ENCODE measurements at regions not wholly inside any gene's neighbourhood (a gene's known extent, or its start where the extent isn't known, plus 50 kb on each side); places are given as distances from the start of the nearest gene placed in this dataset.
"Not testable (repeated sequence)": the region's sequence is repeated elsewhere in the genome, so short reads cannot be mapped to it uniquely, and the experiment has no call there.

DNA sequence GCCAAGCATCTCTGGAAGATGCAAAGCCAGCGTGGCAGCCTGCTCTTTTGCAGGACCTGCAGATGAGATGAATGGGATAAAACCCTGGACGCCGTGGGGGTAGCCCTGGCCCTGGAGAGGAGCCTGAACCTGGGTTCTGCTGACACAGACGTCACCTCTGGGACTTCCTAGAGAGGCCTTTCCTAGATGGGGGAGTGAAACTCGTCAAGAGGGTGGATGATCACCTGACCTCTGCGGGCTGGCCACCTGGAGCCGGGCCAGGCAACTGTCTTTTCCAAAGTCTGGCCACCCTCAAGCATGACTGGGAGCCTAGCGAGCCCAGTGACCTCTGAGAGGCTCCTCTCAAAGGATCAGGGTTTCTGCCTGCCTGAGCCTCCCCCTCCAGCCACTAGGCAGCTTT lies 529.0 kb downstream of the KCNJ18 start:
- TF ChIP-seq FOXM1 (IDR thresholded peaks at IDR 0.05; ENCODE audit: borderline replicate concordance) (no peak), ELF4 (IDR thresholded peaks at IDR 0.05) (no peak), FOXA1 (IDR thresholded peaks at IDR 0.05) (no peak)
- POLR2A ChIA-PET: no interaction called here
- no peak for DNase-seq (ENCODE audit: extremely low spot score)
- CTCF ChIA-PET: no interaction called here

DNA sequence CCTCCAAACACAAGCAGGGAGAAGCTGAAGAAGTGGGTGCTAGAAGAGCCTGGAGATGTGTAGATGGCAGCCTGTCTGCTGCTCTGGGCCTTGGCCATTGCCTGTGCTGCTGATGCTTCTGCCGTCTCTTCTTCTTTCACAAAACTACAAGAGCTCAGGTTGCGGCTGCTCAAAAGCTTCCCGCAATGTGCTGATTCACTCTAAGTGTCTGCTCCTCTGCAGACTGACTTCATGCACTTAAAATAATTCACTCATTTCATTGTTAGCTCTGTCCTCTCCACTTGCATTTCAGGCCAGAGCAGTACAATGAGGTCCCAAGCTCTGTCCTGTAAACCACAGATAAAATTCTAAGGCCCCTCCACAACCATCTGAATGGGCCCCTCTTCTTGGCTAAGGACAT lies 534.2 kb downstream of the KCNJ18 start:
- CTCF ChIA-PET; POLR2A ChIA-PET; DNase-seq (ENCODE audit: extremely low spot score): not testable (repeated sequence)

DNA sequence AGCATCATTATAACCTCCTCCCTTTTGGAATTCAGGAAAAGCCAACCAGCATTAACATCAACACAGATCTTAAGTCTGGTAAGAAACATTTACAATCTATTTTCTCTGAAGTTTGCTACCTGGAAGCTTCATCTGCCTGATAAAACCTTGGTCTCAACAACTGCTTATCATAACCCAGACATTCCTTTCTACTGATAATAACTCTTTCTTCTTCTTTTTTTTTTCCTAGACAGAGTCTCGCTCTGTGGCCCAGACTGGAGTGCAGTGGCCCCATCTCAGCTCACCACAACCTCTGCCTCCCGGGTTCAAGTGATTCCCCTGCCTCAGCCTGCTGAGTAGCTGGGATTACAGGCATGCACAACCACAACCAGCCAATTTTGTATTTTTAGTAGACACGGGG lies 534.6 kb downstream of the KCNJ18 start:
- POLR2A ChIA-PET; DNase-seq (ENCODE audit: extremely low spot score); CTCF ChIA-PET: not testable (repeated sequence)

DNA sequence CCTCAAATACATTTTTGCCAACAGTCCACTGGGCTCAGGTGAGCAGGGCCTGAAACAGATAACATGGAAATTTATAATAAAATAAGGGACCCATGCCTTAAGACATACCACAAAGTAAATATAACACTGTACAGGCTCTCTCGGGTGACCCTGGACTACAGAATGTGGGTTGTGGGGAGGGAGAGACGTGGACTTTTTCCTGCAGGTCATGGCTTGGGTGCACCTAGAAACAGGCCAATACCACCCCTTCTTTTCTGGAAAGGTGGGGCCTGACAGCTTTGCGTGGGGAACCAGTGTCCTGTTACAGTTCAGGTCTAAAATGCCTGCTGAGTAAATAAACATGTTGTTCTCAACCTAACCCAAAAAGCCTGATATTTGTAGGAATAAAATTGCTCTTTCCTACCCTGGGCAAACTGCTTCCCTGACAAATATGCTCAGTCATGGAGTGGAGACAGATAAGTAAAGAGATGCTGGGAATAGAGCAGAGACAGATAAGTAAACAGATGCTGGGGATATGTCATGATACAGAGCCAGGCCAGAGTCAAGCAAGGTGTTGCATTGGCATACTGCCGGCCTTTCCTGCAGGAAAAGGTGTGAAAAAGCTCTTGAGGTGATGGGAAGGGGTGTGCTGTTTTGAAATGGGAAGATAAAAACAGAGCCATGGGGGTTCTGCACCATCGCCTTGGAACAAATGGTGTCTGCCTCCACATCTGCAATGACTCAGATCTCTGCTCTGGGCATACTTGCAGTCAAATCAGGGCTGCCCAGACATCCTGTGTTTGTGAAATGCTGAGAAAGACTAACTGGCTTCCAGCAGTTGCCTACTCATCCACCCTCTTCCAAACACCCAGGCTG lies 535.6 kb downstream of the KCNJ18 start:
- CTCF ChIA-PET; POLR2A ChIA-PET; DNase-seq (ENCODE audit: extremely low spot score): not testable (repeated sequence)

DNA sequence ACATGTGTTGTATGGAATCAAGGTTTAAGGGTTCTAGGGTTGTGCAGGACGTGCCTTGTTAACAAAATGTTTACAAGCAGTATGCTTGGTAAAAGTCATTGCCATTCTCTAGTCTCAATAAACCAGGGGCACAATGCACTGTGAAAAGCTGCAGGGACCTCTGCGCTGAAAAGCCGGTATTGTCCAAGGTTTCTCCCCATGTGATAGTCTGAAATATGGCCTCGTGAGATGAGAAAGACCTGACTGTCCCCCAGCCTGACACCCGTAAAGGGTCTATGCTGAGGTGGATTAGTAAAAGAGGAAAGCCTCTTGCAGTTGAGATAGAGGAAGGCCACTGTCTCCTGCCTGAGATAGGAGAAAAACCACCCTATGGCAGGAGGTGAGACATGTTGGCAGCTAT lies 537.5 kb downstream of the KCNJ18 start:
- POLR2A ChIA-PET, CTCF ChIA-PET: not testable (repeated sequence)

DNA sequence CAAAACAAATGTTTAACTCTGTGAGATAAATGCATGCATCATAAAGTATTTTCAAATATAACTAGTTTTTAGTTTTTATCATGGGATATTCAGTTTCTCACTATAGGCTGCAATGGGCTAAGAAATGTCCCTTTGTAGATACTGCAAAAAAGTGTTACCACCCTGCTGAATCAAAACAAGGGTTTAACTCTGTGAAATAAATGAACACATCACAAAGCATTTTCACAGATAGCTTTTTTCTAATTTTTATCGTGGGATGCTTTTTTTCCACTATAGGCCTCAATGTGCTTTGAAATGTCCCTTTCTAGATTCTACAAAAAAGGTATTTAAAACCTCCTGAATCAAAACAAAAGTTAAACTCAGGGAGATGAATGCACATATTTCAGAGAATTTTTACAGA lies 541.1 kb downstream of the KCNJ18 start:
- ChIA-PET CTCF (no interaction called here), POLR2A (no interaction called here)
- TF ChIP-seq, protein P1, sequence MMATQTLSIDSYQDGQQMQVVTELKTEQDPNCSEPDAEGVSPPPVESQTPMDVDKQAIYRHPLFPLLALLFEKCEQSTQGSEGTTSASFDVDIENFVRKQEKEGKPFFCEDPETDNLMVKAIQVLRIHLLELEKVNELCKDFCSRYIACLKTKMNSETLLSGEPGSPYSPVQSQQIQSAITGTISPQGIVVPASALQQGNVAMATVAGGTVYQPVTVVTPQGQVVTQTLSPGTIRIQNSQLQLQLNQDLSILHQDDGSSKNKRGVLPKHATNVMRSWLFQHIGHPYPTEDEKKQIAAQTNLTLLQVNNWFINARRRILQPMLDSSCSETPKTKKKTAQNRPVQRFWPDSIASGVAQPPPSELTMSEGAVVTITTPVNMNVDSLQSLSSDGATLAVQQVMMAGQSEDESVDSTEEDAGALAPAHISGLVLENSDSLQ (IDR thresholded peaks at IDR 0.05): no peak
- no peak for TF ChIP-seq L3MBTL2 (conservative IDR thresholded peaks at IDR 0.05)
- no peak for TF ChIP-seq ARNT (IDR thresholded peaks at IDR 0.05)
- TF ChIP-seq LEF1 (IDR thresholded peaks at IDR 0.05; ENCODE audit: borderline replicate concordance): no peak
- TF ChIP-seq FOXK2 (IDR thresholded peaks at IDR 0.05): no peak
- TF ChIP-seq BHLHE40 (IDR thresholded peaks at IDR 0.05; ENCODE audit: borderline replicate concordance): no peak
- no peak for TF ChIP-seq HDGF (IDR thresholded peaks at IDR 0.05; ENCODE audit: borderline replicate concordance)
- no peak for TF ChIP-seq ELF4 (IDR thresholded peaks at IDR 0.05)
- no peak for TF ChIP-seq SP1 (IDR thresholded peaks at IDR 0.05)
- no peak for TF ChIP-seq TARDBP (IDR thresholded peaks at IDR 0.05)
- no peak for TF ChIP-seq CTBP1 (IDR thresholded peaks at IDR 0.05; ENCODE audit: borderline replicate concordance)
- no peak for TF ChIP-seq FOXM1 (IDR thresholded peaks at IDR 0.05; ENCODE audit: borderline replicate concordance)
- TF ChIP-seq ZNF384 (IDR thresholded peaks at IDR 0.05): no peak
- TF ChIP-seq SUZ12 (IDR thresholded peaks at IDR 0.05): no peak
- DNase-seq (ENCODE audit: extremely low spot score): no peak

More for the DNA sequence above, 537.5 kb downstream of the KCNJ18 start:
- not testable (repeated sequence) for DNase-seq (ENCODE audit: extremely low spot score)

DNA sequence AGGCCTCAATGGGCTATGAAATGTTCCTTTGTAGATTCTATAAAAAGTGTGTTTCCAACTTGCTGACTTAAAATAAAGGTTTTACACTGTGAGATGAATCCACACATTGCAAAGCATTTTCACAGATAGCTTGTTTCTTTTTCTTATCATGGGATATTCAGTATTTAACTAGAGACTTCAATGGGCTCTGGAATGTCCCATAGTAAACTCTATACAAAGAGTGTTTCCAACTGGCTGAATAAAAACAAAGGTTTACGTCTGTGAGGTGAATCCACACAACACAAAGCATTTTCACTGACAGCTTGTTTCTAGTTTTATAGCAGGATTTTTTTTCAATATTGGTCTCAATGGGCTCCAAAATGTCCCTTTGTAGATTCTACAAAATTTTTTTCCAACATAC lies 550.1 kb downstream of the KCNJ18 start:
- no peak for TF ChIP-seq BHLHE40 (IDR thresholded peaks at IDR 0.05; ENCODE audit: borderline replicate concordance)
- no peak for TF ChIP-seq SUZ12 (IDR thresholded peaks at IDR 0.05)
- no peak for TF ChIP-seq NFRKB (IDR thresholded peaks at IDR 0.05)
- TF ChIP-seq TARDBP (IDR thresholded peaks at IDR 0.05): no peak
- no peak for TF ChIP-seq SP1 (IDR thresholded peaks at IDR 0.05)
- TF ChIP-seq L3MBTL2 (conservative IDR thresholded peaks at IDR 0.05): no peak
- no peak for DNase-seq (ENCODE audit: extremely low spot score)
- POLR2A ChIA-PET: no interaction called here
- CTCF ChIA-PET: no interaction called here

DNA sequence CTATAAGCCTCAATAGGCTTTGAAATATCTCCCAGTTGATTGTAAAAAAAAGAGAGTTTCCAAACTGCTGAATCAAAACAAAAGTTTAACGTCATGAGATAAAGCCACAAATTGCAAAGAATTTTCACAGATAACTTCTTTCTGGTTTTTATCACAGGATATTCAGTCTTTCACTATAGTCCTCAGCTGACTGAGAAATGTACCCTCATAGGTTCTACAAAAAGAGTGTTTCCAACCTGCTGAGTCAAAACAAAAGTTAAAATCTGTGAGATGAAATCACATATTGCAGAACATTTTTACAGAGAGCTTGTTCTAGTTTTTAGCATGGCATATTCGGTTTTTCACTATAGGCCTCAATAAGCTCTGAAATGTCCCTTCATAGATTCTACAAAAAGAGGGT lies 559.2 kb downstream of the KCNJ18 start:
- DNase-seq (ENCODE audit: extremely low spot score): no peak
- ChIA-PET CTCF (no interaction called here), POLR2A (no interaction called here)
- no peak for TF ChIP-seq L3MBTL2 (conservative IDR thresholded peaks at IDR 0.05)
- no peak for TF ChIP-seq HDGF (IDR thresholded peaks at IDR 0.05; ENCODE audit: borderline replicate concordance)
- no peak for TF ChIP-seq SP1 (IDR thresholded peaks at IDR 0.05)
- TF ChIP-seq FOXK2 (IDR thresholded peaks at IDR 0.05): no peak
- TF ChIP-seq ARNT (IDR thresholded peaks at IDR 0.05): no peak
- TF ChIP-seq, protein P1 (IDR thresholded peaks at IDR 0.05): no peak
- TF ChIP-seq ELF4 (IDR thresholded peaks at IDR 0.05): no peak
- no peak for TF ChIP-seq ZNF384 (IDR thresholded peaks at IDR 0.05)

DNA sequence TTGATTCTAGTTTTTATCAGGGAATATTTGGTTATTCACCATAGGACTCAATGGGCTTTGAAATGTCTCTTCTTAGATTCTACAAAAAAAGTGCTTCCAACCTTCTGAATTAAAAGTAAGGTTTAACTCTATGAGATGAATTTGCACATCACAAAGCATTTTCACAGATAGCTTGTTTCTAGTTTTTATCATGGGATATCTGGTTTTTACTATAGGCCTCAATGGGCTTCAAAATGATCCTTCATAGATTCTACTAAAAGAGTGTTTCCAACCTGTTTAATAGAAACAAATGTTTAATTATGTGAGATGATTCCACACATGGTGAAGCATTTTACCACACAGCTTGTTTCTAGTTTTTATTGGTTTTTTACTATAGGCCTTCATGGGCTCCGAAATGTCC lies 560.7 kb downstream of the KCNJ18 start:
- DNase-seq (ENCODE audit: extremely low spot score): no peak
- no peak for TF ChIP-seq TARDBP (IDR thresholded peaks at IDR 0.05)
- TF ChIP-seq FOXM1 (IDR thresholded peaks at IDR 0.05; ENCODE audit: borderline replicate concordance): no peak
- TF ChIP-seq NFRKB (IDR thresholded peaks at IDR 0.05): no peak
- no peak for TF ChIP-seq LEF1 (IDR thresholded peaks at IDR 0.05; ENCODE audit: borderline replicate concordance)
- TF ChIP-seq CTBP1 (IDR thresholded peaks at IDR 0.05; ENCODE audit: borderline replicate concordance): no peak
- no peak for TF ChIP-seq SP1 (IDR thresholded peaks at IDR 0.05)
- TF ChIP-seq BHLHE40 (IDR thresholded peaks at IDR 0.05; ENCODE audit: borderline replicate concordance): no peak
- TF ChIP-seq FOXA1 (IDR thresholded peaks at IDR 0.05): no peak
- ChIA-PET CTCF (no interaction called here), POLR2A (no interaction called here)

Data from HEK293T (cell line).